GM23248 (cell line): ENCODE measurements at regions not wholly inside any gene's neighbourhood (a gene's known extent, or its start where the extent isn't known, plus 50 kb on each side); places are given as distances from the start of the nearest gene placed in this dataset.

Experiments
- EZH2 ChIP-seq: fragments of 200-600 bp; sonication (generic); IDR thresholded peaks from 2 replicates; pipeline ENCODE4 v1.6.1; 2018; ENCODE audit warnings: antibody characterized with exemption, mild to moderate bottlenecking; ENCODE audit not compliant: insufficient read depth, poor library complexity, severe bottlenecking
- EZH2phosphoT487 ChIP-seq: fragments of 200-600 bp; sonication (generic); IDR thresholded peaks from 2 replicates; pipeline ENCODE4 v1.6.1; 2018; ENCODE audit warnings: antibody characterized with exemption, moderate library complexity, mild to moderate bottlenecking, low read depth; ENCODE audit not compliant: insufficient read depth

- TF ChIP-seq EZH2 (no peak), EZH2phosphoT487 (no peak)
These were observed 2858.1 kb upstream of the PCDH20 start for GRCh38 chr13:64273780-64274179.
